Urinary bladder (tissue), 3 donors: ENCODE measurements at regions not wholly inside any gene's neighbourhood (a gene's known extent, or its start where the extent isn't known, plus 50 kb on each side); places are given as distances from the start of the nearest gene placed in this dataset.

Experiments
- DNase-seq: peaks from one replicate; pipeline ENCODE4 v3.0.0-alpha.2; 2015; ENCODE audit errors: extremely low spot score
- H3K27ac ChIP-seq: one replicate; pipeline ENCODE4 v1.5.1; 2013; ENCODE audit warnings: low read depth, mild to moderate bottlenecking, moderate library complexity
- H3K36me3 ChIP-seq: one replicate; pipeline ENCODE4 v1.6.1; 2013; ENCODE audit warnings: mild to moderate bottlenecking, moderate library complexity; ENCODE audit not compliant: insufficient read depth
- H3K4me1 ChIP-seq: one replicate; pipeline ENCODE4 v1.6.1; 2013; ENCODE audit warnings: mild to moderate bottlenecking, moderate library complexity; ENCODE audit not compliant: insufficient read depth
- H3K4me3 ChIP-seq: one replicate; pipeline ENCODE4 v1.5.1; 2013; ENCODE audit warnings: low read depth, low read length
- WGBS: extraction: QIAGEN DNeasy Blood & Tissue Kit; methylation state at CpG from one replicate; pipeline ENCODE4 v1.1.7; 2013; 5-methylcytosine and 5-hydroxymethylcytosine counted together
- donor health status: healthy with polysubstance abuse.
- donor health status: healthy.

DNA sequence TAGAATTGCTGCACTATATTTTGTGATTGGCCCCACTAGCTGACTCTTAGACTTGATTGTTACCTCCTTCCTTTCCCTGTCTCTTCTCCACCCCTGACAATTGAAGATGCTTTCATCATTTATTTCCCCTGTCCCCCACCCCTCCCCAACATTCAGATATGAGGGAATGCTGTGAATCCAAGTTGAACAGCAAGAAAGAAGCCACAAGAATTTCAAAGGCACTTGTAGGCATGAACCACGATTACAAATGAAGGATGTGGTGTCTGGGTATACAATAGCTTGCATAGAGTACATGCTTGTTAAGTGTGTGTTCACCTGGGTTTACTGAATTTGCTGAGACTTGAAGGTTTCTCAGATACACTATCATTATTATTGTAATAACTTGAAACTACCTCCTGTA, 78.3 kb upstream of the TRIO start:
- Histone ChIP-seq H3K4me3 (no peak overlapping the region), H3K36me3 (no peaks in the 10 kb centered on the region), H3K4me1 (no peaks in the 10 kb centered on the region), H3K27ac (no peak overlapping the region)
- DNase-seq = no peak
- 51% methylated on average over 1 of the region's 1 CpG for WGBS

DNA sequence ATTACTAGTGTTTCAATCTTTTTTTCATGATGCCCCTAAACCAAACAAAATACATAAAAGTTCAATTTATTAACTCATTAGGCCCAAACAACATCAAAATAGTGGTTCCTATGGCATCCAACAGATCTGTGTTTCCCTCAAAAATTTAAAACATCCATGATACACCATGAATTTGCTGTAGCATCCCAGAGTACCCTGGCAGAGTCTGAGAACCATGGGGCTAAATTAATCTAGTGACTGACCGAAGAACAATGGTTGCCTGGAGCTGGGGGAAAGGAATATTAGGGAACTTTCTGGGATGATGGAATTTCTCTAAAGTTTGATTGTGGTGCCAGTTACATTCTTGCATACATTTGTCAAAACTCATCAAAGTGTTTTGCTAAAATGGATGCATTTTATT, 79.5 kb upstream of the TRIO start:
- no peak for DNase-seq

DNA sequence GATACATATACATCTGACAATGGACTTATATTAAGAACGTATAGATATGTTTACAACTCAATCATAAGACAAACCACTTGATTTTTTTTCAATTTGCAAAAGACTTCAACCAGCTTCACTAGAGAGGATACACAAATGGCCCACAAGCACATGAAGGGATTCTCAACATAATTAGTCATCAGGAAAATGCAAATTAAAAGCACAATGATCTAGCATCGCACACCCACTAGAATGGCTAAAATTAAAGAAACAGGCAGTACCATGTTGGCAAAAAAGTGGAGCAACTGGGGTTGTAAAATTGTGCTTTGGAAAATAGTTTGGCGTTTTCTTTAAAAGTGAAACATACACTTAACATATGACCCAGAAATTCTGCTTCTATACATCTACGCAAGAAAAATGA, 80.0 kb upstream of the TRIO start:
- H3K27ac ChIP-seq = no peak overlapping the region
- no peaks in the 10 kb centered on the region for H3K36me3 ChIP-seq
- WGBS = 86% methylated on average over 4 of the region's 4 CpGs
- H3K4me3 ChIP-seq = no peak overlapping the region
- no peaks in the 10 kb centered on the region for H3K4me1 ChIP-seq
- no peak for DNase-seq

More for the DNA sequence above, 79.5 kb upstream of the TRIO start:
- 97% methylated on average over 1 of the region's 1 CpG for WGBS
- H3K36me3 ChIP-seq = no peaks in the 10 kb centered on the region
- H3K27ac ChIP-seq = no peak overlapping the region
- H3K4me3 ChIP-seq = no peak overlapping the region
- H3K4me1 ChIP-seq = no peaks in the 10 kb centered on the region

DNA sequence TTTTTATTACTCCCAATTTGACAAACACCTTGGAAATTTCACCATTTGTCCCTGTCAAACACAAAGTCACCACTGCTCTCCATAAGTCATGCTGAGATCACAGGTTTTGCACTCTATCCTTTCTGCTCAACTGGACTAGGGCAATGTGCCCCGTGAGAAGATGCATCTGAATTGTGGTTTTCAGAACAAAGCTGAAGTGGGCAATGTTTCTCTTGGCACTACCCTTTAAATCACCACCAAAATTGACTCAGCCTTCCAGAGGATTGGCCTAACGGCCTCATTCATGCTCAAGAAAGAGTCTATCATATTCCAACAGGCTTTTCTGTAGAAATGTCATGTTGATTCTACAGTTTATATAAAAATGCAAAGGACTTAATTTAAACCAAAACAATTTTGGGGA, 81.0 kb upstream of the TRIO start:
- Histone ChIP-seq H3K4me1 (no peaks in the 10 kb centered on the region), H3K27ac (no peak overlapping the region), H3K36me3 (no peaks in the 10 kb centered on the region), H3K4me3 (no peak overlapping the region)
- DNase-seq = no peak
- WGBS = 81% methylated on average over 2 of the region's 2 CpGs

DNA sequence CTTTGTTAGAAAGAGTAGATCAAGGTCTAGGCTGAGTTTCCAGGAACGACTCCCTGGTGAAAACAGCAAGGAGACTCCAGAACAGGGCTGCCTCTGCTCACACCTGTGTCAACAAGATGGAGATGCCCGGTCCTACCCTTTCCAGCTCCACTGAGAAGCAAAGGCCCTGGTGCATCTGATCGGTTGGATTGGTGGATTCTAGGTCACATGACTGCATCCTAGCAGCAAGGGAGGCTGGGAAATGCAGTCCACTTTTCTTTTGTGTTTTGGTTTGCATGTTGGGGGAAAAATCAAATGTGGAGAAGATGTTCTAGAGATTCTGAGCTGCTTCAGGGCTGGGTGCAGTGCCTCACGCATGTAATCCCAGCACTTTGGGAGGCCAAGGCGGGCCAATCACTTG, 82.0 kb upstream of the TRIO start:
- H3K4me1 ChIP-seq = no peaks in the 10 kb centered on the region
- no peak for DNase-seq
- H3K27ac ChIP-seq = no peak overlapping the region
- no peak overlapping the region for H3K4me3 ChIP-seq
- WGBS = 94% methylated on average over 5 of the region's 5 CpGs
- H3K36me3 ChIP-seq = no peaks in the 10 kb centered on the region

DNA sequence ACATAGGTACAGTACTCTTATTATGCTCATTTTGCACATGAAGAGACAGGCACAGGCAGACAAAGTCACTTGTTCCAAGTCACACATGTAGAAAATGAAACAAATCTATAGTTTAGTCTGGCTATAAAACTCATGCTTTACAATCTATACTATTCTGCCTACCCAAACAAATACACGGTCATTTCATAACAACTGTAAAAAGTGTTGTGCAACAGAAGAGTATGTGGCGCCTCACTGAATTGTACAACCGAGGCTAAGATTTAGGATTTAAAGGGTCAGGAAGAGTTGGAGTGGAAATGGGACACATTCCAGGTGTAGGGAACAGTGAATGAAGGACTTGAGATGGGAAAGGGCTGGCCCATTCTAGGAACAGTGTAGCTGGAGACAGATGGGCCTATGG, 82.9 kb upstream of the TRIO start:
- Histone ChIP-seq H3K27ac (no peak overlapping the region), H3K36me3 (no peaks in the 10 kb centered on the region), H3K4me3 (no peak overlapping the region), H3K4me1 (no peaks in the 10 kb centered on the region)
- DNase-seq = no peak
- 72% methylated on average over 3 of the region's 3 CpGs for WGBS

DNA sequence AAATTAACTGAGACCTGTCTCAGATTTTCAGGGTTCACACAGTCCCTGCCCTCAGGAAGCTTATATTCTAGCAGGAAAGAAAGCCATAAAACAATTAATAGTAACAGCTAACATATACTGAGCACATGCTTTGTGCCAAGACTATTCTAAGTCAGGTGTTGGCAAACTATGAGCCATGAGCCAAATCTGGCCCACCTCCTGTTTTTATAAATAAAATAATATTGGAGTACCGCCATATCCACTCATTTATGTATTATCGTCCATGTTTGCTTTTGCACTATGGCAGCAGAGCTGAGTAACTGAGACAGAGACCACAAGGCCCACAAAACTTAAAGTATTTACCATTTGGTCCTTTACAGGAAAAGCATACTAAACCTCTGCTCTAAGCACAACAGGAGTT, 83.3 kb upstream of the TRIO start:
- no peak overlapping the region for H3K27ac ChIP-seq
- no peak for DNase-seq
- H3K4me1 ChIP-seq = no peaks in the 10 kb centered on the region
- 78% methylated on average over 2 of the region's 2 CpGs for WGBS
- H3K36me3 ChIP-seq = no peaks in the 10 kb centered on the region
- no peak overlapping the region for H3K4me3 ChIP-seq

DNA sequence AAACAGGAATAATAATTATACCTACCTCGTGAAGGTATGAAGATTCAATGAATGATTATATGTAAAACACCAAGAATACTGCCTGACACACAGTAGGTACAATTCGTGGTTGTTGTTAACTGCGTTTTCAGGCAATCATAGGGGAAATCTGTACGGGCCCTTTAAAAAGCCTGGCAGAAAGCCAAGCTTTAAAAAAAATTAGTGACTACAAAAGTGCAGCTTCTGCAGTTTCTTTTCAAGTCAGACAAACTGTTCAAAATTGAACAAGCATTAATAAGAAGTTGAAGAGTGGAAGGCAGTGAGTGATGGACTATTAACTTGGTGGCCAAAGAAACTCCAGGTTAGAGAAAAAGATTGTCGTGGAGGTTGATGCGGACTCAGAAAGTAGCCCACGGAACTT, 85.9 kb upstream of the TRIO start:
- no peaks in the 10 kb centered on the region for H3K4me1 ChIP-seq
- no peak overlapping the region for H3K27ac ChIP-seq
- H3K4me3 ChIP-seq = no peak overlapping the region
- DNase-seq = no peak
- H3K36me3 ChIP-seq = no peaks in the 10 kb centered on the region
- WGBS = 67% methylated on average over 7 of the region's 7 CpGs

DNA sequence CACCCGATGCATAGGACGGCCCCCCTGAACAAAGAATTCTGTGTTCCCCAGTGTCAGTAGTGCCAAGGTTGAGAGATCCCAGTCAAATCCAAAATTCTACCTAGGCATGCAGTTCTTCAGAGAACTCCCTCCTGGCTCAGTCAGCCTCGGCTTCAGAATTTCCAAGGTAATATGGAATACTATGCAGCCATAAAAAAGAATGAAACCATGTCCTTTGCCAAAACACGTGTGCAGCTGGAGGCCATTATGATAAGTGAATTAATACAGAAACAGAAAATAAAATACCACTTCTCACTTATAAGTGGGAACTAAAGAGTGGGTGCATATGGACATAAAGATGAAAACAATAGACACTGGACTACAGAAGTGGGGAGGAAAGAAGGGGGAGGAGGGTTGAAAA, 87.1 kb upstream of the TRIO start:
- H3K27ac ChIP-seq = no peak overlapping the region
- no peak overlapping the region for H3K4me3 ChIP-seq
- H3K36me3 ChIP-seq = no peaks in the 10 kb centered on the region
- DNase-seq = no peak
- H3K4me1 ChIP-seq = no peaks in the 10 kb centered on the region
- WGBS = 96% methylated on average over 4 of the region's 4 CpGs

DNA sequence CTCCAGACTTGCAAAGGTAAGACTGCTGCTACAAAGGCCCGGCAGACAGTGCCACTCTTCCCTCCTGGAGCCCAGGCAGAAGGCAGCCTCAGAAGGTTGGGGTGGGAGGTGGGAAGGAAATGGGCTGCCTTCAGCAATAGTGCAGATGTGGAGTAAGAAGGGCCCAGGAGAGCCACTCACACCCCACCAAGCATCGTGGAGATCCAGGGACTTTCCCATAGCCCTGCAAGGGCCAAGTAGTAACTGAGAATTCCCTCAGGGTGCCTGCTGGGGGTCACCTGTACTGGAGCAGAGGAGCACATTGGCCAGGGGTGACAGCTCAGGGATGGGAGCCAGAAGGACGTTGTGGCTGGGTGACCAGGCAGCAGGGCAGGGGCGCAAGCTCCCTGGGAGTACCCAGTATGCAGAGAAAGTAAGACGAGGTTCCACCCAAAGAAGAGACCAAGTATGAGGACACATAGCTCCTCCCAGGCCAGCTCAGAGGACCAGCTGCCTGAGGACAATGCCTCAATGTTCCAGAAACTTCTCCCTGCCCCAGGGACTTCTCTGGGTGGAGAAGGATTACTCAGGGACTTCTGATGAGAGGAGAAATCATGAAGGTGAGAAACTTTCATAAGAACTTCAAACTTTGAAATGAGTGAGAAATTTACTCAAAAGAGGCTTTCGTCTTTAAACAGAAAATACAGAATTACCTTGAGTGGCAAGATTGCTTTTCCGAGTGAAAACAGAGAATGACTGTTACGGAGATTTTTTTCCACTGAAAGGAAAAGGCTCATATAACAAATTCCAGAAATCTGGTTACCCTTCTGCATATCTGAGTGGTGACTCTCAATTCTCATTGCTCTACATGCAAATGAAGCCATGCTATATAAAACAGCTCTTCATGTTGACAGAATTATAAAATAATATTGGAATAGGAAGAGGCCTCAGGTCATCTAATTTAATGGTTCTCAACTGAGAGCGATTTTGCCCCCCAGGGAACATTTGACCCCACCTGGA, 87.9 kb upstream of the TRIO start:
- 78% methylated on average over 9 of the region's 9 CpGs for WGBS
- H3K4me1 ChIP-seq = no peaks in the 10 kb centered on the region

DNA sequence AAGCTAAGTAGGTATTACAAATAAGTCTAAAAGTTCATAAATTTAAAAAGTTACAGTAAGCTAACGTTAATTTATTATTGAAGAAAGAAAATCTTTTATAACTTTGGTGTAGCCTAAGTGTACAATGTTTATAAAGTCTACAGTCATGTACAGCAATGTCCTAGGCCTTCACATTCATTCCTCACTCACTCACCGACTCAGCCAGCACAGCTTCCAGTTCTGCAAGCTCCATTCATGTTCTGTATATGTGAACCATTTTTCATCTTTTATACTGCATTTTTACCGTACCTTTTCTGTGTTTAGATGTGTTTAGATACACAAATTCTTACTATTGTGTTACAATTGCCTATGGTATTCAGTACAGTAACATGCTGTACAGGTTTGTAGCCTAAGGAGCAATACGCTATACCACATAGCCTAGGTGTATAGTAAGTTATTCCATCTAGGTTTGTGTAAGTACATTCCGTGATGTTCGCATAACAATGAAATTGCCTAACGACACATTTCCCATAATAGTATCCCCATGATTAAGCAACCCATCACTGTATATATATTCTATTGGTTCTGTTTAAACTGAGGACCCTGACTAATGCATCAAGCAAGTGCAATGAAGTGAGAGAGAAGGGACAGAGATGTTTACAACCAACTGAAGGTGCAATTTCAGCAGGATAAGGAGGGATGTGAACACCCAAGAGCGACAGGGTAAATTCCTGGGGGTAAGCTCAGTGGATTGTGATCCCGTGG, 88.9 kb upstream of the TRIO start:
- Histone ChIP-seq H3K36me3 (no peaks in the 10 kb centered on the region), H3K4me3 (no peak overlapping the region), H3K4me1 (no peaks in the 10 kb centered on the region), H3K27ac (no peak overlapping the region)
- 80% methylated on average over 9 of the region's 9 CpGs for WGBS
- no peak for DNase-seq

More for the DNA sequence above, 87.9 kb upstream of the TRIO start:
- Histone ChIP-seq H3K36me3 (no peaks in the 10 kb centered on the region), H3K4me3 (no peak overlapping the region), H3K27ac (no peak overlapping the region)
- no peak for DNase-seq

DNA sequence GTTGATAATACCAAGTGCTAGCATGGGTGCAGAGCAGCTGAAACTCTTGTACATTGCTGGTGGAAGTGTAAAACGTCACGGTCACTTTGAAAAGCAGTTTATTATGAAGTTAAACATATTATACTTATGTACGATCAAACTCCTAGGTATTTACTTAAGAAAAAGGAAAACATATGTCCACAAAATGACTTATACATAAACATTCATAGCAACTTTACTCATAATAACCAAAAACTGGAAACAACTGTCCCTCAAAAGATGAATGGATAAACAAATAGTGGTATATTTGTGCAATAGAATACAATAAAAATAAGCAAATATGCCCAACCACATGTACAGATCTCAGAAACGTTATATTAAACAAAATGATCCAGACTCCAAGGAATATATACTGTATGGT, 92.3 kb upstream of the TRIO start:
- no peaks in the 10 kb centered on the region for H3K36me3 ChIP-seq
- no peak for DNase-seq
- no peak overlapping the region for H3K4me3 ChIP-seq
- 45% methylated on average over 4 of the region's 4 CpGs for WGBS
- no peaks in the 10 kb centered on the region for H3K4me1 ChIP-seq
- no peak overlapping the region for H3K27ac ChIP-seq

DNA sequence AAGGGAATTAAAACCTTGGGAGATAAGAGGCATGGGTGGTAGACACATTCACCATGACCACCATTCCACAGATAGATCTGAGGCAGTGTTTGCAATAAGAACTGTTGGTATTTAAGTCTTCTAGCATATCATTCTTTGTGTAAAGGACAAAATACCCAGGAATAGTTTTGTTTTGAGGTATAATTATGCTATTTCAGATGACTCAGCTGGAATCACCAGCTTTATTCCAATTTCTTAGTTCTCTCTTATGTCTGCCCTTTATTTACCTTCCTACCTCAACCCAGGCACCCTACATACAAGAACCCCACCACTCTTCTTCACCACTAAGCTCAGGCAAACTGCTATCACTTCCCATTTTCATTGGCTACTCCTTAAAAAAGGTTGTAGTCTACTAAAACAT, 94.7 kb upstream of the TRIO start:
- no peak overlapping the region for H3K4me3 ChIP-seq
- no peaks in the 10 kb centered on the region for H3K4me1 ChIP-seq
- no peak for DNase-seq
- no peaks in the 10 kb centered on the region for H3K36me3 ChIP-seq
- H3K27ac ChIP-seq = no peak overlapping the region

DNA sequence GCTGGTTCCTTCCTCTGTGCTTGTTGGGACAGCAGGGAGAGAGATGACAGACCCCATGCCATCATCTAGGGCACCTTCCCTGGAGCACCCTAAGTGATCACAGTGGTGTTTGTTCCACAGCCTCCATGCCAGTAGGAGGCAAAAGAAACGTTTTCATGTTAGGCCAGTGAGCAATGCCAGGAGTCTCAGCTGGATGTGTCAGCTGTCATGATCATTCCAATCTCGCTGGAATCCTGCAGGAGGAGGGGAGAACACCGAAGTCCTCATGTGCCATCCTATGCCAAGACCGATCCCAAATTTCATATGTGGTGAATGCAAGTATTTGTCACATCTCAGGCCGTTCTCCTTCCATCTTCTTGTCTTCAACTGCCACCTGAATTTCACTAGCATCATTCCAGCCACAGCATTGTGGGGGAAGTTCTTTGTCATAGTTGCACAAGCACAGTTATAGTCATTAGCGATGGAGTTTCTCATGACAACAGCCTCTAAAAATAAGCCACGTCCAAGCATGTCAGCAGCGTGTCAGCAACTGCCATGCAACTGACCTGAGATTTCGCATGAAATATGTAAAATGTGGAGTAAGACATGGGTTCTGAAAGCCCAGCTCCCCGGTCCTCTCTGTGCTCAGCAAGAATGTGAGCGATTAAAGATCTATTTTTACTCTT, 97.2 kb upstream of the DNAH5 start:
- Histone ChIP-seq H3K36me3 (no peaks in the 10 kb centered on the region), H3K4me1 (no peaks in the 10 kb centered on the region), H3K4me3 (no peak overlapping the region), H3K27ac (no peak overlapping the region)
- DNase-seq = no peak
- WGBS = 82% methylated on average over 11 of the region's 11 CpGs
